ENCODE measurements at regions not wholly inside any gene's neighbourhood (a gene's known extent, or its start where the extent isn't known, plus 50 kb on each side); places are given as distances from the start of the nearest gene placed in this dataset.
"Not testable (repeated sequence)": the region's sequence is repeated elsewhere in the genome, so short reads cannot be mapped to it uniquely, and the experiment has no call there.

GRCh38 chr14:106026026-106026425 lies 499.6 kb downstream of the TMEM121 start:
- Histone ChIP-seq H3K36me3 (ENCODE audit: control insufficient read depth in 4 of 4, insufficient read depth in 3 of 4, low read depth in 1 of 4, low read length in 3 of 4) (no peaks in the 10 kb centered on the region), H3K4me1 (ENCODE audit: control insufficient read depth in 4 of 4, insufficient read depth in 4 of 4, low read length in 3 of 4) (no peaks in the 10 kb centered on the region), H3K4me3 (ENCODE audit: low read depth in 1 of 3, low read length in 3 of 3) (no peak overlapping the region), H3K27me3 (ENCODE audit: control insufficient read depth in 4 of 4, insufficient read depth in 4 of 4, low read length in 3 of 4) (peaks cover 0 to 2% (median 0%) of the 10 kb centered on the region in 4 donors), H3K9me3 (ENCODE audit: control insufficient read depth in 4 of 4, low read length in 3 of 4) (no peaks in the 10 kb centered on the region), H3K9ac (ENCODE audit: low read depth in 1 of 2, low read length in 2 of 2) (no peak overlapping the region), H3K27ac (ENCODE audit: low read depth in 1 of 2, low read length in 2 of 2) (no peak overlapping the region)
- no peak for TF ChIP-seq FOXA1 (IDR thresholded peaks at IDR 0.05)
- TF ChIP-seq RAD21 (IDR thresholded peaks at IDR 0.05), result no peak
- TF ChIP-seq TAF1 (conservative IDR thresholded peaks at IDR 0.05), result no peak
- 40% methylated on average over 6 of the region's 6 CpGs for WGBS
- no peak for DNase-seq (ENCODE audit: low spot score)

- H3K9me3 ChIP-seq (ENCODE audit: control insufficient read depth in 4 of 4, low read length in 3 of 4); DNase-seq (ENCODE audit: low spot score); H3K9ac ChIP-seq (ENCODE audit: low read depth in 1 of 2, low read length in 2 of 2); H3K4me1 ChIP-seq (ENCODE audit: control insufficient read depth in 4 of 4, insufficient read depth in 4 of 4, low read length in 3 of 4); H3K36me3 ChIP-seq (ENCODE audit: control insufficient read depth in 4 of 4, insufficient read depth in 3 of 4, low read depth in 1 of 4, low read length in 3 of 4); H3K4me3 ChIP-seq (ENCODE audit: low read depth in 1 of 3, low read length in 3 of 3); H3K27ac ChIP-seq (ENCODE audit: low read depth in 1 of 2, low read length in 2 of 2); H3K27me3 ChIP-seq (ENCODE audit: control insufficient read depth in 4 of 4, insufficient read depth in 4 of 4, low read length in 3 of 4): not testable (repeated sequence)
- WGBS, result 61% methylated on average over 6 of the region's 6 CpGs
Observed at GRCh38 chr14:106027759-106028158, 501.4 kb downstream of the TMEM121 start.

- TF ChIP-seq SP1 (IDR thresholded peaks at IDR 0.05), result no peak
- TF ChIP-seq JUND (IDR thresholded peaks at IDR 0.05), result no peak
- no peak for TF ChIP-seq NR2F2 (IDR thresholded peaks at IDR 0.05)
- no peak for TF ChIP-seq FOXA1 (IDR thresholded peaks at IDR 0.05)
- TF ChIP-seq YY1 (IDR thresholded peaks at IDR 0.05), result no peak
- TF ChIP-seq FOXA2 (IDR thresholded peaks at IDR 0.05), result no peak
- no peaks in the 10 kb centered on the region for H3K36me3 ChIP-seq (ENCODE audit: control insufficient read depth in 4 of 4, insufficient read depth in 3 of 4, low read depth in 1 of 4, low read length in 3 of 4)
- H3K27me3 ChIP-seq (ENCODE audit: control insufficient read depth in 4 of 4, insufficient read depth in 4 of 4, low read length in 3 of 4), result peaks cover 0 to 2% (median 0%) of the 10 kb centered on the region in 4 donors
- no peak overlapping the region for H3K4me3 ChIP-seq (ENCODE audit: low read depth in 1 of 3, low read length in 3 of 3)
- WGBS, result 66% methylated on average over 4 of the region's 4 CpGs
- H3K9me3 ChIP-seq (ENCODE audit: control insufficient read depth in 4 of 4, low read length in 3 of 4), result no peaks in the 10 kb centered on the region
- H3K27ac ChIP-seq (ENCODE audit: low read depth in 1 of 2, low read length in 2 of 2), result no peak overlapping the region
- H3K4me1 ChIP-seq (ENCODE audit: control insufficient read depth in 4 of 4, insufficient read depth in 4 of 4, low read length in 3 of 4), result no peaks in the 10 kb centered on the region
- DNase-seq (ENCODE audit: low spot score), result no peak
- H3K9ac ChIP-seq (ENCODE audit: low read depth in 1 of 2, low read length in 2 of 2), result no peak overlapping the region
Observed at GRCh38 chr14:106029959-106030358, 503.6 kb downstream of the TMEM121 start.

GRCh38 chr14:106037380-106037779 lies 511.0 kb downstream of the TMEM121 start:
- no peaks in the 10 kb centered on the region for H3K9me3 ChIP-seq (ENCODE audit: control insufficient read depth in 4 of 4, low read length in 3 of 4)
- no peaks in the 10 kb centered on the region for H3K36me3 ChIP-seq (ENCODE audit: control insufficient read depth in 4 of 4, insufficient read depth in 3 of 4, low read depth in 1 of 4, low read length in 3 of 4)
- DNase-seq (ENCODE audit: low spot score), result no peak
- no peak overlapping the region for H3K4me3 ChIP-seq (ENCODE audit: low read depth in 1 of 3, low read length in 3 of 3)
- no peak overlapping the region for H3K27ac ChIP-seq (ENCODE audit: low read depth in 1 of 2, low read length in 2 of 2)
- peaks cover 0 to 8% (median 3%) of the 10 kb centered on the region in 4 donors for H3K27me3 ChIP-seq (ENCODE audit: control insufficient read depth in 4 of 4, insufficient read depth in 4 of 4, low read length in 3 of 4)
- H3K4me1 ChIP-seq (ENCODE audit: control insufficient read depth in 4 of 4, insufficient read depth in 4 of 4, low read length in 3 of 4), result no peaks in the 10 kb centered on the region
- TF ChIP-seq NR2F2 (IDR thresholded peaks at IDR 0.05), result no peak
- no peak for TF ChIP-seq HNF4G (IDR thresholded peaks at IDR 0.05)
- TF ChIP-seq EGR1 (IDR thresholded peaks at IDR 0.05; ENCODE audit: low read depth in 2 of 2), result no peak
- TF ChIP-seq ATF3 (IDR thresholded peaks at IDR 0.05), result no peak
- WGBS, result 75% methylated on average over 6 of the region's 6 CpGs
- no peak overlapping the region for H3K9ac ChIP-seq (ENCODE audit: low read depth in 1 of 2, low read length in 2 of 2)

- H3K9ac ChIP-seq (ENCODE audit: low read depth in 1 of 2, low read length in 2 of 2), result no peak overlapping the region
- 53% methylated on average over 3 of the region's 3 CpGs for WGBS
- TF ChIP-seq REST (IDR thresholded peaks at IDR 0.05) (no peak), FOXA2 (IDR thresholded peaks at IDR 0.05) (no peak), GABPA (IDR thresholded peaks at IDR 0.05 in 1 of 2, conservative IDR thresholded peaks at IDR 0.05 in 1 of 2) (no peak), JUND (IDR thresholded peaks at IDR 0.05) (no peak), TAF1 (conservative IDR thresholded peaks at IDR 0.05) (no peak), HNF4A (conservative IDR thresholded peaks at IDR 0.05) (no peak), EGR1 (IDR thresholded peaks at IDR 0.05; ENCODE audit: low read depth in 2 of 2) (no peak), YY1 (IDR thresholded peaks at IDR 0.05) (no peak), CTCF (IDR thresholded peaks at IDR 0.05; ENCODE audit: low read depth, low read length, missing input control) (no peak)
Observed at GRCh38 chr14:106038263-106038662, 511.9 kb downstream of the TMEM121 start.

More at GRCh38 chr14:106038263-106038662, 511.9 kb downstream of the TMEM121 start:
- Histone ChIP-seq H3K27ac (ENCODE audit: low read depth in 1 of 2, low read length in 2 of 2) (no peak overlapping the region), H3K9me3 (ENCODE audit: control insufficient read depth in 4 of 4, low read length in 3 of 4) (no peaks in the 10 kb centered on the region), H3K27me3 (ENCODE audit: control insufficient read depth in 4 of 4, insufficient read depth in 4 of 4, low read length in 3 of 4) (peaks cover 0 to 8% (median 3%) of the 10 kb centered on the region in 4 donors), H3K36me3 (ENCODE audit: control insufficient read depth in 4 of 4, insufficient read depth in 3 of 4, low read depth in 1 of 4, low read length in 3 of 4) (no peaks in the 10 kb centered on the region), H3K4me1 (ENCODE audit: control insufficient read depth in 4 of 4, insufficient read depth in 4 of 4, low read length in 3 of 4) (no peaks in the 10 kb centered on the region), H3K4me3 (ENCODE audit: low read depth in 1 of 3, low read length in 3 of 3) (no peak overlapping the region)
- DNase-seq (ENCODE audit: low spot score), result no peak
